Spleen (tissue), 11 donors: ENCODE measurements at regions not wholly inside any gene's neighbourhood (a gene's known extent, or its start where the extent isn't known, plus 50 kb on each side); places are given as distances from the start of the nearest gene placed in this dataset.

Source experiments
- DNase-seq: peaks from one replicate; pipeline ENCODE4 v3.0.0-alpha.2; 2020
- H3K27ac ChIP-seq, 8 donors: fragments of 200-600 bp; sonication (generic) in 7 of 8; 1 replicate in 4 of 8; 2 replicates in 4 of 8; pipeline versions ENCODE4 v1.5.0 to v1.8.0; 2016 to 2021; ENCODE audit warnings: inconsistent platforms in 4 of 8, mild to moderate bottlenecking in 4 of 8, moderate library complexity in 1 of 8
- H3K27me3 ChIP-seq, 7 donors: fragments of 200-600 bp; sonication (generic) in 6 of 7; replicated peaks in 1 of 7; 1 replicate in 4 of 7; 2 replicates in 3 of 7; pipeline versions ENCODE4 v1.5.0 to v1.8.0; 2016 to 2021; ENCODE audit warnings: inconsistent platforms in 3 of 7, mild to moderate bottlenecking in 1 of 7
- H3K36me3 ChIP-seq, 6 donors: fragments of 200-600 bp; sonication (generic) in 5 of 6; 1 replicate in 4 of 6; 2 replicates in 2 of 6; pipeline versions ENCODE4 v1.5.0 to v1.8.0; 2016 to 2021; ENCODE audit warnings: inconsistent platforms in 2 of 6
- H3K4me1 ChIP-seq, 6 donors: fragments of 200-600 bp; sonication (generic) in 5 of 6; 1 replicate in 3 of 6; 2 replicates in 3 of 6; pipeline versions ENCODE4 v1.5.0 to v1.8.0; 2016 to 2021; ENCODE audit warnings: inconsistent platforms in 3 of 6
- H3K4me3 ChIP-seq, 8 donors: fragments of 200-600 bp; sonication (generic) in 7 of 8; 1 replicate in 4 of 8; 2 replicates in 4 of 8; pipeline versions ENCODE4 v1.5.0 to v1.8.0; 2016 to 2021; ENCODE audit warnings: inconsistent platforms in 4 of 8, mild to moderate bottlenecking in 4 of 8, moderate library complexity in 2 of 8
- H3K9me3 ChIP-seq, 8 donors: fragments of 200-600 bp; sonication (generic) in 7 of 8; 1 replicate in 4 of 8; 2 replicates in 4 of 8; pipeline versions ENCODE4 v1.5.0 to v1.8.0; 2016 to 2021; ENCODE audit warnings: inconsistent platforms in 4 of 8
- CTCF ChIP-seq, 11 experiments: fragments of 200-600 bp in 7 of 11; fragments of 450-650 bp in 4 of 11; sonication (generic) in 4 of 11; IDR thresholded peaks in 8 of 11; conservative IDR thresholded peaks in 3 of 11; 1 replicate in 7 of 11; 2 replicates in 4 of 11; pipeline versions ENCODE4 v1.4.0 to v1.8.0; 2016 to 2021; ENCODE audit warnings: antibody characterized with exemption in 11 of 11, inconsistent platforms in 4 of 11, mild to moderate bottlenecking in 1 of 11
- POLR2A ChIP-seq, 3 donors: fragments of 450-650 bp; IDR thresholded peaks; one replicate each; pipeline ENCODE4 v1.5.1; 2017; ENCODE audit warnings: antibody characterized with exemption in 3 of 3, mild to moderate bottlenecking in 1 of 3
- POLR2AphosphoS5 ChIP-seq, 3 donors: sonication (generic); formaldehyde crosslinking; IDR thresholded peaks; one replicate each; pipeline ENCODE4 v1.5.1; 2017; ENCODE audit warnings: antibody characterized with exemption in 3 of 3
- WGBS, 5 donors: extraction: QIAGEN DNeasy Blood & Tissue Kit in 3 of 5; methylation state at CpG; one replicate each; pipeline versions ENCODE4 v1.1.5 to v1.1.7; 2013 to 2018; 5-methylcytosine and 5-hydroxymethylcytosine counted together
- intact Hi-C: fragments of 100-400 bp; cut with DNase I; formaldehyde crosslinking; loops from one replicate; pipeline ENCODE4 v1.15.0; 2023; ENCODE audit warnings: low total_unique reads
- donor health status: healthy with polysubstance abuse.
- donor health status: DM: no; HTN: no; CAD: no; lungs with moderate emphysema.
- donor health status: DM: no; HTN: no; CAD: no.
- donor health status: Bipolar disorder and iron deficiency.
- donor health status: healthy.
- donor health status: DM: no; HTN: no; CAD: no.
- donor health status: DM: yes; HTN: yes; CAD: no.

- H3K36me3 ChIP-seq = no peaks in the 10 kb centered on the region
- peak overlapping the region in 2 of 8 donors; percentile 10 to 31 for H3K27ac ChIP-seq
- intact Hi-C loops = no loop called here
- peaks cover 0 to 12% (median 0%) of the 10 kb centered on the region in 6 donors for H3K4me1 ChIP-seq
- TF ChIP-seq CTCF (IDR thresholded peaks at IDR 0.05 in 8 of 11, conservative IDR thresholded peaks at IDR 0.05 in 3 of 11) = no peak
- no peak for TF ChIP-seq POLR2AphosphoS5 (IDR thresholded peaks at IDR 0.05)
- TF ChIP-seq POLR2A (IDR thresholded peaks at IDR 0.05) = no peak
- 54 to 81% (median 69%) methylated on average over 1 of the region's 1 CpG for WGBS, 5 donors
- H3K27me3 ChIP-seq = no peaks in the 10 kb centered on the region
- H3K9me3 ChIP-seq = no peaks in the 10 kb centered on the region
- no peak for DNase-seq
- no peak overlapping the region for H3K4me3 ChIP-seq
These were observed 284.3 kb upstream of the KHDRBS2 start for GRCh38 chr6:62570372-62570771.

DNA sequence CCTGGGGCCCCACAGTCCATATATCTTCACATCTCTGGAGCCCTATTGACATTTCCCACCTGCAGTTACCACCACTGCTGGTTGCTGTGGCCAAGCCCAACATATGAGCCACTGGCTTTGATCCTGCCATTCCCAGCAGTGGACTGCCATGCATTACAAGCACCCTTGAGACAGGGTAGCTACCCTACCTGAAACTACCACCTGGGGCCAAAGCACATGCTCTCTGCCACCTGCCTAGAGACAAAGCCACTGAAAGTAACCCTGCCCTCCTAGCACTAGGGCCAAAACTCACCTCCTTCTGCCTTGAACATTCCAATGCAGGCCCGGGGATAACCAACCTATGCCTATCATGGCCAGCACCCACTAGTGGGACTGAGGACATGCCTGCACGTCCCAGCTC is 255.5 kb upstream of the KHDRBS2 start:
- Histone ChIP-seq H3K27ac (no peak overlapping the region), H3K27me3 (no peaks in the 10 kb centered on the region), H3K36me3 (no peaks in the 10 kb centered on the region), H3K4me1 (no peaks in the 10 kb centered on the region), H3K4me3 (no peak overlapping the region), H3K9me3 (peaks cover 0 to 3% (median 0%) of the 10 kb centered on the region in 8 donors)
- no peak for DNase-seq
- WGBS, 5 donors = 61 to 92% (median 78%) methylated on average over 2 of the region's 2 CpGs
- TF ChIP-seq POLR2A (IDR thresholded peaks at IDR 0.05) = no peak
- no peak for TF ChIP-seq POLR2AphosphoS5 (IDR thresholded peaks at IDR 0.05)
- TF ChIP-seq CTCF (IDR thresholded peaks at IDR 0.05 in 8 of 11, conservative IDR thresholded peaks at IDR 0.05 in 3 of 11) = no peak
- intact Hi-C loops = no loop called here

- no peak for DNase-seq
- WGBS, 5 donors = 62 to 81% (median 75%) methylated on average over 2 of the region's 2 CpGs
These were observed 245.0 kb upstream of the KHDRBS2 start for GRCh38 chr6:62530985-62531384.

More at GRCh38 chr6:62530985-62531384, 245.0 kb upstream of the KHDRBS2 start:
- intact Hi-C loops = no loop called here
- Histone ChIP-seq H3K27me3 (no peaks in the 10 kb centered on the region), H3K9me3 (peaks cover 0 to 21% (median 9%) of the 10 kb centered on the region in 8 donors), H3K4me3 (no peak overlapping the region), H3K4me1 (no peaks in the 10 kb centered on the region), H3K36me3 (no peaks in the 10 kb centered on the region), H3K27ac (no peak overlapping the region)
- TF ChIP-seq POLR2AphosphoS5 (IDR thresholded peaks at IDR 0.05) = no peak
- no peak for TF ChIP-seq POLR2A (IDR thresholded peaks at IDR 0.05)
- no peak for TF ChIP-seq CTCF (IDR thresholded peaks at IDR 0.05 in 8 of 11, conservative IDR thresholded peaks at IDR 0.05 in 3 of 11)
